Smooth muscle cell (in vitro differentiated cells): ENCODE measurements at regions not wholly inside any gene's neighbourhood (a gene's known extent, or its start where the extent isn't known, plus 50 kb on each side); places are given as distances from the start of the nearest gene placed in this dataset.

ENCODE experiments used
- DNase-seq: peaks from one replicate; lab custom pipeline; 2025; ENCODE audit not compliant: unreplicated experiment; lab: John Stamatoyannopoulos, UW
- H2AFZ ChIP-seq: fragments of 200-600 bp; sonication (generic); 2 replicates; pipeline ENCODE4 v1.6.0; 2016; ENCODE audit warnings: antibody characterized with exemption, low read depth, mild to moderate bottlenecking
- H3F3A ChIP-seq: fragments of 200-600 bp; sonication (generic); 2 replicates; pipeline ENCODE4 v1.6.0; 2017; ENCODE audit warnings: antibody characterized with exemption, low read depth
- H3K27ac ChIP-seq: fragments of 200-600 bp; sonication (generic); 2 replicates; pipeline ENCODE4 v1.5.1; 2016; ENCODE audit warnings: low read depth, mild to moderate bottlenecking
- H3K27me3 ChIP-seq: fragments of 200-600 bp; sonication (generic); 2 replicates; pipeline ENCODE4 v1.6.1; 2016; ENCODE audit warnings: low read depth, mild to moderate bottlenecking
- H3K36me3 ChIP-seq: fragments of 200-600 bp; sonication (generic); 2 replicates; pipeline ENCODE4 v1.5.1; 2016; ENCODE audit warnings: low read depth
- H3K4me1 ChIP-seq: fragments of 200-600 bp; sonication (generic); 2 replicates; pipeline ENCODE4 v1.5.1; 2016; ENCODE audit warnings: low read depth
- H3K4me2 ChIP-seq: fragments of 200-600 bp; sonication (generic); 2 replicates; pipeline ENCODE4 v1.6.0; 2016; ENCODE audit warnings: mild to moderate bottlenecking
- H3K4me3 ChIP-seq: fragments of 200-600 bp; sonication (generic); 2 replicates; pipeline ENCODE4 v1.5.1; 2016; ENCODE audit warnings: mild to moderate bottlenecking
- H3K79me2 ChIP-seq: fragments of 200-600 bp; sonication (generic); 2 replicates; pipeline ENCODE4 v1.6.0; 2016; ENCODE audit warnings: low read depth, mild to moderate bottlenecking
- H3K9ac ChIP-seq: fragments of 200-600 bp; sonication (generic); 2 replicates; pipeline ENCODE4 v1.6.0; 2016; ENCODE audit warnings: low read depth
- H3K9me3 ChIP-seq: fragments of 200-600 bp; sonication (generic); replicated peaks from 2 replicates; pipeline ENCODE4 v1.5.1; 2016; ENCODE audit warnings: low read depth
- H4K20me1 ChIP-seq: fragments of 200-600 bp; sonication (generic); 2 replicates; pipeline ENCODE4 v1.6.0; 2016; ENCODE audit warnings: low read depth
- CTCF ChIP-seq: fragments of 200-600 bp; sonication (generic); IDR thresholded peaks from 2 replicates; pipeline ENCODE4 v1.5.1; 2017; ENCODE audit warnings: borderline replicate concordance, mild to moderate bottlenecking, antibody characterized with exemption; ENCODE audit not compliant: insufficient read depth, poor library complexity, severe bottlenecking
- WGBS: methylation state at CpG from one replicate; pipeline ENCODE4 v1.1.7; 2016; ENCODE audit warnings: low lambda C conversion rate; 5-methylcytosine and 5-hydroxymethylcytosine counted together

- 20% methylated on average over 19 of the region's 19 CpGs for WGBS
- DNase-seq, result no peak
Observed at GRCh38 chr1:8202182-8202905, 115.6 kb upstream of the SLC45A1 start.

GRCh38 chr1:8201331-8201861 is 116.5 kb upstream of the SLC45A1 start:
- no peaks in the 10 kb centered on the region for H3K27me3 ChIP-seq
- DNase-seq, result no peak
- H3K36me3 ChIP-seq, result no peaks in the 10 kb centered on the region
- H3K9me3 ChIP-seq, result no peaks in the 10 kb centered on the region
- no peaks in the 10 kb centered on the region for H4K20me1 ChIP-seq
- WGBS, result 66% methylated on average over 10 of the region's 10 CpGs
- H2AFZ ChIP-seq, result no peak overlapping the region
- no peaks in the 10 kb centered on the region for H3K79me2 ChIP-seq
- H3K4me3 ChIP-seq, result no peak overlapping the region
- no peak for TF ChIP-seq CTCF
- peak overlapping the region; percentile 46 for H3K9ac ChIP-seq
- peak overlapping the region; percentile 80 for H3K4me2 ChIP-seq
- H3K4me1 ChIP-seq, result peaks cover 25% of the 10 kb centered on the region
- peak overlapping the region; percentile 97 for H3K27ac ChIP-seq
- peaks cover 35% of the 10 kb centered on the region for H3F3A ChIP-seq

More at GRCh38 chr1:8202182-8202905, 115.6 kb upstream of the SLC45A1 start:
- Histone ChIP-seq H3K4me3 (peak overlapping the region; percentile 7), H3K79me2 (no peaks in the 10 kb centered on the region), H3K36me3 (no peaks in the 10 kb centered on the region), H3K9ac (peak overlapping the region; percentile 46), H3K27me3 (no peaks in the 10 kb centered on the region), H3K4me1 (peaks cover 25% of the 10 kb centered on the region), H3K9me3 (no peaks in the 10 kb centered on the region), H3K27ac (peak overlapping the region; percentile 97), H4K20me1 (no peaks in the 10 kb centered on the region), H2AFZ (no peak overlapping the region), H3F3A (peaks cover 35% of the 10 kb centered on the region), H3K4me2 (peak overlapping the region; percentile 80)
- TF ChIP-seq CTCF, result no peak

- 91% methylated on average over 18 of the region's 18 CpGs for WGBS
Observed at GRCh38 chr1:8200317-8201115, 117.4 kb upstream of the SLC45A1 start.

More at GRCh38 chr1:8200317-8201115, 117.4 kb upstream of the SLC45A1 start:
- no peaks in the 10 kb centered on the region for H3K27me3 ChIP-seq
- H3K9ac ChIP-seq, result no peak overlapping the region
- no peak overlapping the region for H3K4me3 ChIP-seq
- H3K4me2 ChIP-seq, result no peak overlapping the region
- peak overlapping the region; percentile 97 for H3K27ac ChIP-seq
- H3K4me1 ChIP-seq, result peaks cover 25% of the 10 kb centered on the region
- no peak for DNase-seq
- no peaks in the 10 kb centered on the region for H4K20me1 ChIP-seq
- TF ChIP-seq CTCF, result no peak
- no peak overlapping the region for H2AFZ ChIP-seq
- H3K9me3 ChIP-seq, result no peaks in the 10 kb centered on the region
- no peaks in the 10 kb centered on the region for H3K36me3 ChIP-seq
- H3K79me2 ChIP-seq, result no peaks in the 10 kb centered on the region
- peaks cover 35% of the 10 kb centered on the region for H3F3A ChIP-seq
